GM18867 (cell line): ENCODE measurements at regions not wholly inside any gene's neighbourhood (a gene's known extent, or its start where the extent isn't known, plus 50 kb on each side); places are given as distances from the start of the nearest gene placed in this dataset.
A peak's percentile ranks its signal among the peaks of the same experiment; 100 is the strongest.
"Not testable (repeated sequence)": the region's sequence is repeated elsewhere in the genome, so short reads cannot be mapped to it uniquely, and the experiment has no call there.

Experiments used
- ATAC-seq: cut with Tn5 transposase; IDR thresholded peaks from one replicate; pipeline ENCODE4 v1.9.1; 2021; ENCODE audit warnings: mild to moderate bottlenecking, moderate library complexity; ENCODE audit not compliant: unreplicated experiment

- ATAC-seq, result not testable (repeated sequence)
These were observed 252.1 kb upstream of the POT1 start for GRCh38 chr7:125181569-125182267.

GRCh38 chr7:125173571-125173970, 243.9 kb upstream of the POT1 start:
- ATAC-seq, result no peak

GRCh38 chr7:125169088-125169487, 239.5 kb upstream of the POT1 start:
- ATAC-seq, result no peak

DNA sequence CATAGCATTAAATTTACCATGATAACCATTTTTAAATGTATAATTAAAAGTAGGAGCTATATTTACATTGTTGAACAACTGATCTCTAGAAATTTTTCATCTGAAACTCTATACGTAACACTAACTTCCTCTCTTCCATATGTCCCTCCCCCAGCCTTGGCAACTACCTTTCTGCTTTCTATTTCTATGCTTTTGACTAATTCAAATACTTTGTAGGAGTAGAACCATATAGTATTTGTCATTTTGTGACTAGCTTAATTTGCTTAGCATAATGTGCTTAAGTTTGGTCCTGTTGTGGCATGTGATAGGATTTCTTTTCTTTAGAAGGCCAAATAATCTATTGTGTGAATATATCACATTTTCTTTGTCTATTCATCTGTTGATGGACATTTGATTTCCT, 225.3 kb upstream of the POT1 start:
- no peak for ATAC-seq

- ATAC-seq, result no peak
These were observed 219.5 kb upstream of the POT1 start for GRCh38 chr7:125149151-125149550.

DNA sequence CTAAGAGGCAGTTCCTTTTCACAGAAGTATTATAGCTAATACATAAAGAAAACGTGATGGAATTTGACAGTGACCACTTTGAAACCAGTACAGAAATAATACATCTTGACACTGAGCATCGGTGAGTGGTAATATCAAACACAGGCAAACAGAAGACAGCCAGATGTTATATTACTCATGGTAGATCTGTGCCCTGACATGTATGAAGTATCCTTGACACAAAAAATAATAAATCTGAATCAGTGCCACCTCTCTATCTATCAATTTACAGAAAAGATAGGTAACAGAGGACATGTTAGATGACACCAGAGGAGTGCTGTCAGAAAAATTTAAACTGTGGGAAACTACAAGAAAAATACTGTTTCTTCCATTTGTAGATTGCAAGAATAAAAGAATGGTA, 217.4 kb upstream of the POT1 start:
- no peak for ATAC-seq

GRCh38 chr7:125136755-125137532, 207.3 kb upstream of the POT1 start:
- no peak for ATAC-seq

DNA sequence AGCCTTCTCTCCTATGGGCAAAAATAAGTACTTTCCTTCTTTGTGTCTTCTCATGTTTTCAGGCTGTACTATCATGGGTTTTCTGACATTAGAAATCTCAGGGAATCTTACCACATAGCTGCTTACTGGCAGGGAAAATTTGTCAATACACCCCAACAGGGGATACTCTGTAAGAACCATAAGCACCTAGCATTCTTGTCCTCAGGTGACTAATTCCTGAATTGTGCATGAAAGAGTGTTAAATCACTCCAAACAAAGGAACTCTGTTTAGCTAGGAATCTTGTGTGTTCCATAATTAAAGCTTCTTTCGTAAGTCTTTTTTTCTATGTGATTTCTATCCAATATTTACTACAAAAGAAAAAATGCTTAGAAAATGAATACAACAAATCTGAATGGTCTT, 206.7 kb upstream of the POT1 start:
- no peak for ATAC-seq

- no peak for ATAC-seq
These were observed 200.5 kb upstream of the POT1 start for GRCh38 chr7:125130173-125130572.

DNA sequence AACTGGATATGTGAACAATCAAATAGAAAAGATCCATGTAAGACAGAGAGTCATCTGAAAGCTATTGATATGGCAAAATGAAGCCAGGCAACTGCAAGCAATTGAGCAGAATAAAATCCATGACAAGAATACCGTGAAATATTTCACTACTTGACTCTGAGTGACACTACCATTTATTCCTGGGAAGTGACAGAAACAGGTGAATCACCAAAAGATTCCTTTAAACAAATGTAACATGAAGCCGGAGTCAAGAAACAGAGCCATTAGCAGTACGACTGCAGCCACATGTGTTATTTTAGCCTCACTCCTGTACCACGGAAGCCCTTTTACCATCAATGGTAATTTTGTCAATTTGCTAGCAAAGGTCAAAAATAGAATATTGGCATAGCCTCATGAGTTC, 197.7 kb upstream of the POT1 start:
- ATAC-seq, result no peak

GRCh38 chr7:125126376-125126775, 196.8 kb upstream of the POT1 start:
- no peak for ATAC-seq

- ATAC-seq, result no peak
These were observed 195.7 kb upstream of the POT1 start for GRCh38 chr7:125125315-125125714.

DNA sequence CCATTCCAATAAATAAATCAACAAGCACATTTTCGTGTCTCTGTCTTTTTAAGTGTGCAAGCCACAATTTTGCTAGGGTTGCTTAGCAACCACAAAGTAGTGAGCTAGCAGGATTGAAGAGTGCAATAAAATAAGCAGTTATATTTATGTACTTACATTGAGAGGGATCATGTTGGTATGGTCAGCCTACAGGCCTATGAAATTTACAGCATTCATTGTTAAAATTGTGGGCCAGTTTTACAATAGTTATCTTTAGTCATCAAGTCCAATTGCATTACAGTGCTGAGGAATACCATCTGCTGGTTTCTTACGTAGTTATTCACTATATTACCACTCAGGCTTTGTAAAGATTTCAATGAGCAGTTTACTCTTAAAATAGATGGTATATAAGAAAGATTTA, 192.5 kb upstream of the POT1 start:
- ATAC-seq, result no peak

DNA sequence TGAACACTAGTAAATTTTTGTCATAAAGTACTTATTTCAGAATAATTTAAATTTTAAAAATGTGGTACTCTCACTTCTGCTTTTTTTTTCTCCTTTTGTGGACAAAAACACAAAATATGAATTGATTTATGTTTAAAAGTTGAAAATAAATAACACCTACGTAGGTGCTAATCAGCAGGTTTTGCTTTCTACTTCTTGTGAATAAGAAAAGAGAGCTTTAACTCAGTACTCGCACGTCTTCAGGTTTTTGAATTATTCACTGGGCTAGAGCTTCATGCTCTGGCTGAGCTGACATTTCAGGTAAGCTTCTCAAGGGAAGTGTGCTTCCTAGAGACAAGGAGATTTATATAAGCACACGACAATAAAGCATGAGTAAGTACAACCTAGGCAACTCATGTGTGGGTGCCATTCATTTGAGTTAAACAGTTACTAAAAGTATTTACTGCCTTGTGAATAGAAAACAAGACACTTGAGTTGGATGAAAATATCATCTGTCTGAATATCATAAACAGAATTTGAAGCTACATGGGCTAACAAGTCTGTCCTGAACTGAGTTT, 190.0 kb upstream of the POT1 start:
- peak; percentile 55 for ATAC-seq

DNA sequence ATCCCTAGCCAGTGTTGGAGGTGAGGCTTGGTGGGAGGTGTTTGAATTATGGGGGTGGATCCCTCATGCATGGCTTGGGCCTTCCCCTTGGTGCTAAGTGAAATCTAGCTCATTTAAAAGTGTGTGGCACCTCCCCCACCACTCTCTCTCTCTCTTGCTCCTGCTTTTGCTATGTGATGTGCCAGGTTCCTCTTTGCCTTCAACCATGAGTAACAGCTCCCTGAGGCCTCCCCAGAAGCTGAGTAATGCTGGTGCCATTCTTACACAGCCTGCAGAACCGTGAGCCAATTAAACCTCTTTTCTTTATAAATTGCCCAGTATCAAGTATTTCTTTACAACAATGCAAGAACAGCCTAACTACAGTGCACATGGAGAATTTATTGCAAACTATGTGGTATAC, 188.8 kb upstream of the POT1 start:
- ATAC-seq, result no peak

DNA sequence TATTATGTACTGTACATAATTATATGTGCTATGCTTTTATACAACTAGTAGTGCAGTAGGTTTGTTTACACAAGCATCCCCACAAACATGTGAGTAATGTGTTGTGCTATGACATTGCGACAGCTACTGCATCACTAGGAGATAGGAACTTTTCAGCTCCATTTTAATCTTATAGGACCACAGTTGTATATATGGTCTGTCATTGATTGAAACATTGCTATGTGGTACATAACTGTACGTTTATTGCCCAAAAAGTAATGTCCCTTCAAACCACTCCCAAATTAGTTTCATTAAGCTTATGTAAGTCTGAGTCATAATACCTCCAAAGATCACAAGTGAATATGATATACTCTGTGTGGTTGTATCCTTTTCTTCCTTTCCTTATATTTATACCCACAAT, 183.2 kb upstream of the POT1 start:
- no peak for ATAC-seq

DNA sequence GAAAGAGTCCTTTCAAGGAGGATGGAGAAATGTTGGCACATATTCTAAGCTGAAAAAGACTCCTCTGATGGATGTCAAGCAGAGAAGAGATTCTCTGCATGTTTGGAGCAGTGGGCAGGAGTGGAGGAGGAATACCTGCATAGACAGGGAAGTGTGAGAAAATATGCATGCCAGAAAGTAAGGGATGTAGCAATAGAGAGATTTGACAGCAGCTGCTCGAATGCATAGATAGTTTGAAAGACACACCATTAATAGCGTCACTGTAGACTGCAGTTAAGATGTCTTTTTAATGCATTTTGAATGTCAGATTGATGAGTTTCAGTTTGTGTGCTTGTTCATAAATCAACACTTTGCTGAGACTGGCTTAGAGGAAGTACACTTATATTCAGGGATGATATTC, 169.9 kb upstream of the POT1 start:
- ATAC-seq, result no peak

DNA sequence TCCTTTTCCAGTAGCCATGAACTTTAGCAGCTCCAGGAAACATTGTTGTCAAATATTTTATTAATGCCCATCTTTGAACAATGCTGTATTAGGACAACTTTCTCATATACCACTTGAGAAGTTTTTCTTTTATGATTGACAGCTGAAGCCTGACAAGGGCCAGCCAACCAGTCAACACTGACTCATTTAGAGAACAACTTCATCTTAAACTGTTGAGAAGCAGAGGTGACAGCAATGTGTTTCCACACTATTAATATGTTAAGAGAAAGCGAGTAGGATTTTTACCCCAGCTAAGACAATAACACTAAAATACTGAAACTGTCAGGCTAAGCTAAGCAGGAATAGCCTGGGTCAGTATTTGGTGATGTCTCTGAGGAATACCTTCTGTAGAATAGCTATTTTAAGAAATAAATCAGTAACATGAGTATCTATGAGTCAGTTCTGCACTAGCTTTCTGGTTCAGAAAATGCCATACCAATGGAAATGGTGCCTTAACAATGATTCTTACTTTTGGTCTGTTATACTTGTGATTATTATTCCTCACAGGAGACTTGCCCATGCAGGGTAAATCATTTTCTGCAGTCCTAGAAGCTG, 168.8 kb upstream of the POT1 start:
- peak; percentile 85 for ATAC-seq

GRCh38 chr7:125090596-125090995, 161.0 kb upstream of the POT1 start:
- no peak for ATAC-seq

DNA sequence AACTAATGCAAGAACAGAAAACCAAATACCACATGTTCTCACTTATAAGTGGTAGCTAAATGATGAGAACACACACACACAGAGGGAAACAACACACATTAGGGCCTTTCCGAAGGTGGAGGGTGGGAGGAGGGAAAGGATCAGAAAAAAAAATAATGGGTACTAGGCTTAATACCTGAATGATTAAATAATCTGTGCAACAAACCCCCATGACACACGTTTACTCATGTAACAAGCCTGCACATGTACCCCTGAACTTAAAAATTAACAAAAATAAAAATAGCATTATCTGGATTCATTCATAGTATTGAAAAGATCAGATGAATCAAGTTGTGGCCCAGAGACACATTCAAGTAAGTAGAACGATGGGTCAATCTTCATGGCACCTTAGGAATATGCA, 159.5 kb upstream of the POT1 start:
- no peak for ATAC-seq

GRCh38 chr7:125088555-125088954, 158.9 kb upstream of the POT1 start:
- ATAC-seq, result no peak

- ATAC-seq, result no peak
These were observed 155.5 kb upstream of the POT1 start for GRCh38 chr7:125085084-125085483.
